GM19023 (cell line): ENCODE measurements at regions not wholly inside any gene's neighbourhood (a gene's known extent, or its start where the extent isn't known, plus 50 kb on each side); places are given as distances from the start of the nearest gene placed in this dataset.

Experiments
- ATAC-seq: cut with Tn5 transposase; IDR thresholded peaks from one replicate; pipeline ENCODE4 v1.9.1; 2021; ENCODE audit warnings: mild to moderate bottlenecking, moderate library complexity; ENCODE audit not compliant: unreplicated experiment

GRCh38 chr2:9106338-9107167 is 100.1 kb upstream of the ASAP2 start:
- no peak for ATAC-seq

- no peak for ATAC-seq
Measured at GRCh38 chr2:9105601-9106337, 100.8 kb upstream of the ASAP2 start.

- ATAC-seq = no peak
Measured at GRCh38 chr2:9103663-9104277, 100.3 kb upstream of the MBOAT2 start.

GRCh38 chr2:9102861-9103662 is 99.6 kb upstream of the MBOAT2 start:
- ATAC-seq = no peak

GRCh38 chr2:9101763-9102425 is 98.4 kb upstream of the MBOAT2 start:
- no peak for ATAC-seq

GRCh38 chr2:9100080-9100876 is 96.8 kb upstream of the MBOAT2 start:
- peak; percentile 44 for ATAC-seq

- ATAC-seq = peak; percentile 57
Measured at GRCh38 chr2:9099341-9099751, 95.9 kb upstream of the MBOAT2 start.

- ATAC-seq = no peak
Measured at GRCh38 chr2:9097892-9098291, 94.4 kb upstream of the MBOAT2 start.

- no peak for ATAC-seq
Measured at GRCh38 chr2:9097239-9097638, 93.8 kb upstream of the MBOAT2 start.

GRCh38 chr2:9096761-9097160 is 93.3 kb upstream of the MBOAT2 start:
- ATAC-seq = no peak

- ATAC-seq = no peak
Measured at GRCh38 chr2:9095690-9096089, 92.2 kb upstream of the MBOAT2 start.

- no peak for ATAC-seq
Measured at GRCh38 chr2:9095226-9095625, 91.7 kb upstream of the MBOAT2 start.

- ATAC-seq = no peak
Measured at GRCh38 chr2:9094117-9094516, 90.6 kb upstream of the MBOAT2 start.

GRCh38 chr2:9093324-9093723 is 89.8 kb upstream of the MBOAT2 start:
- no peak for ATAC-seq

GRCh38 chr2:9092383-9093282 is 89.1 kb upstream of the MBOAT2 start:
- peak; percentile 87 for ATAC-seq

- ATAC-seq = no peak
Measured at GRCh38 chr2:9091811-9092210, 88.3 kb upstream of the MBOAT2 start.

- ATAC-seq = no peak
Measured at GRCh38 chr2:9089831-9090230, 86.3 kb upstream of the MBOAT2 start.

- no peak for ATAC-seq
Measured at GRCh38 chr2:9087121-9087681, 83.7 kb upstream of the MBOAT2 start.
